GM21390 (cell line): ENCODE measurements at regions not wholly inside any gene's neighbourhood (a gene's known extent, or its start where the extent isn't known, plus 50 kb on each side); places are given as distances from the start of the nearest gene placed in this dataset.
"Not testable (repeated sequence)": the region's sequence is repeated elsewhere in the genome, so short reads cannot be mapped to it uniquely, and the experiment has no call there.

Experiments used
- ATAC-seq: cut with Tn5 transposase; IDR thresholded peaks from one replicate; pipeline ENCODE4 v1.9.1; 2021; ENCODE audit not compliant: unreplicated experiment

- no peak for ATAC-seq
Measured at GRCh38 chr20:17873410-17874270, 95.0 kb downstream of the SNX5 start.

GRCh38 chr20:17872959-17873358, 95.6 kb downstream of the SNX5 start:
- no peak for ATAC-seq

GRCh38 chr20:17872434-17872833, 96.2 kb downstream of the SNX5 start:
- ATAC-seq: no peak

GRCh38 chr20:17871886-17872285, 96.7 kb downstream of the SNX5 start:
- no peak for ATAC-seq

GRCh38 chr20:17871181-17871580, 97.4 kb downstream of the SNX5 start:
- no peak for ATAC-seq

- no peak for ATAC-seq
Measured at GRCh38 chr20:17870086-17870740, 98.4 kb downstream of the SNX5 start.

- ATAC-seq: no peak
Measured at GRCh38 chr20:17869295-17869994, 99.1 kb downstream of the SNX5 start.

- ATAC-seq: no peak
Measured at GRCh38 chr20:17868700-17869231, 99.8 kb downstream of the SNX5 start.

GRCh38 chr20:17868151-17868550, 100.4 kb downstream of the SNX5 start:
- no peak for ATAC-seq

- ATAC-seq: no peak
Measured at GRCh38 chr20:17867131-17867925, 101.3 kb downstream of the SNX5 start.

GRCh38 chr20:17866234-17867001, 102.2 kb downstream of the SNX5 start:
- no peak for ATAC-seq

GRCh38 chr20:17863577-17864292, 104.9 kb downstream of the SNX5 start:
- no peak for ATAC-seq

- no peak for ATAC-seq
Measured at GRCh38 chr20:17863209-17863576, 105.4 kb downstream of the SNX5 start.

- no peak for ATAC-seq
Measured at GRCh38 chr20:17862171-17862570, 106.4 kb downstream of the SNX5 start.

GRCh38 chr20:17861620-17862019, 107.0 kb downstream of the SNX5 start:
- ATAC-seq: not testable (repeated sequence)

GRCh38 chr20:17860301-17861197, 108.0 kb downstream of the SNX5 start:
- no peak for ATAC-seq

- no peak for ATAC-seq
Measured at GRCh38 chr20:17859616-17860232, 108.9 kb downstream of the SNX5 start.
